ENCODE measurements at regions not wholly inside any gene's neighbourhood (a gene's known extent, or its start where the extent isn't known, plus 50 kb on each side); places are given as distances from the start of the nearest gene placed in this dataset.

DNA sequence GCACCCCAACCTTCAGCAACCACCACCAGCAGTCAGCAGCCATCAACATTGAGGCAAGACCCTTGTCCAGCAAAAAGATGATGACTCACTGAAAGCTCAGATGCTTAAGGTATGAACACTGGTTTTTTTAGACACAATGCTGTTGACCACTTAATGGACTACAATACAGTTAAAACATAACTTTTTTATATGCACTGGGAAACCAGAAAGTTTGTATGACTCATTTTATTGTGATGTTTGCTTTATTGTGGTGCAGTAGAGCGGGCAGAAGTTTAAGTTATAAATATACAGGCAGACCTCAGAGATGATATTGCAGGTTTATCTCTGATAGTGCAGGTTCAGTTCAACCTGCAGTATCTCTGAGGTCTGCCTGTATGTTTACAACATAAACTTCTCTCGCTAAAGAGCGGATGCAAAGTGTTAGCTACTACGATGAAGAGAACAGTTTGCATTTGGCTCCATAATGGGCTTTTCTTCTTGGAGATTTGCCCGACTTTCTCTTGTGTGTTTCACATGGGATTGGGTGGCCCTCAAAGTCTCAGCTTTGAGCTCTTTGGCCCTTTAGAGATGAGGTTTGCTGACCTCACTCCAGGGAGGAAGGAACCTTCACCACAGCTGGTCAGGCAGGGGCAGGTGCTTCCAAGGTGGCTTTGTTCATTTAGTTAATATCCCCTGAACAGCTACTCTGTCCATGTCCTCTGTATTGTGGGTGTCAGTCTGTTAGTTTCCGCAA lies 84.4 kb upstream of the SHH start:
- Histone ChIP-seq H3K27me3 (ENCODE audit: control insufficient read depth, insufficient read depth, low read length) (no peaks in the 10 kb centered on the region), H3K4me1 (ENCODE audit: control insufficient read depth, insufficient read depth, low read length) (no peaks in the 10 kb centered on the region), H3K4me3 (ENCODE audit: low read depth, low read length) (no peak overlapping the region), H3K27ac (ENCODE audit: low read depth, low read length) (no peak overlapping the region), H3K36me3 (ENCODE audit: control insufficient read depth, insufficient read depth, low read length) (no peaks in the 10 kb centered on the region), H3K9me3 (ENCODE audit: control insufficient read depth, insufficient read depth, low read depth, low read length) (peaks cover 18% of the 10 kb centered on the region), H3K9ac (ENCODE audit: low read length) (no peak overlapping the region)

- Histone ChIP-seq H3K4me1 (ENCODE audit: control insufficient read depth, insufficient read depth, low read length) (no peaks in the 10 kb centered on the region), H3K36me3 (ENCODE audit: control insufficient read depth, insufficient read depth, low read length) (no peaks in the 10 kb centered on the region), H3K9ac (ENCODE audit: low read length) (no peak overlapping the region), H3K9me3 (ENCODE audit: control insufficient read depth, insufficient read depth, low read depth, low read length) (peaks cover 16% of the 10 kb centered on the region), H3K27ac (ENCODE audit: low read depth, low read length) (no peak overlapping the region), H3K4me3 (ENCODE audit: low read depth, low read length) (no peak overlapping the region), H3K27me3 (ENCODE audit: control insufficient read depth, insufficient read depth, low read length) (no peaks in the 10 kb centered on the region)
Measured at GRCh38 chr7:155893664-155894063, 81.4 kb upstream of the SHH start.

DNA sequence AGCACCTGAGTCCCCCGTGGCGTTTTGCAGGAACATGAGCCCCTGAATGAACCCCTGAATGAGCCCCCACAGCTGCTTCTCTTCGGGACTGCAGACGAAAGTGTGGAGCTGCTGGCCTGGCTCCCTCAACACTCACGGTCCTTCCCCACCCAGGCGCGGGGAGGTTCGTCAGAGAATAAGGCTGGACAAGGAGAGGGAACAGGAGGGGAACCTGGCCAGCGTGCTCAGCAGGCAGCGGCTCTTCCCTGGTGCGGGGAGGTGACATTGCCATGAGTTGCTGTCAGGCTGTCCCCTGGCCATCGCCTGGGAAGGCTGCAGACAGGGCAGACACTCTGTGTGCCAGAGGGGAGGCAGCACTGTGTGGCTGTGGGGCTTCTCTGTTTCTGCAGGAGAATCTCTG lies 80.9 kb upstream of the SHH start:
- no peak overlapping the region for H3K9ac ChIP-seq (ENCODE audit: low read length)
- H3K4me3 ChIP-seq (ENCODE audit: low read depth, low read length): no peak overlapping the region
- no peaks in the 10 kb centered on the region for H3K4me1 ChIP-seq (ENCODE audit: control insufficient read depth, insufficient read depth, low read length)
- peaks cover 16% of the 10 kb centered on the region for H3K9me3 ChIP-seq (ENCODE audit: control insufficient read depth, insufficient read depth, low read depth, low read length)
- H3K36me3 ChIP-seq (ENCODE audit: control insufficient read depth, insufficient read depth, low read length): no peaks in the 10 kb centered on the region
- no peak overlapping the region for H3K27ac ChIP-seq (ENCODE audit: low read depth, low read length)
- H3K27me3 ChIP-seq (ENCODE audit: control insufficient read depth, insufficient read depth, low read length): no peaks in the 10 kb centered on the region

DNA sequence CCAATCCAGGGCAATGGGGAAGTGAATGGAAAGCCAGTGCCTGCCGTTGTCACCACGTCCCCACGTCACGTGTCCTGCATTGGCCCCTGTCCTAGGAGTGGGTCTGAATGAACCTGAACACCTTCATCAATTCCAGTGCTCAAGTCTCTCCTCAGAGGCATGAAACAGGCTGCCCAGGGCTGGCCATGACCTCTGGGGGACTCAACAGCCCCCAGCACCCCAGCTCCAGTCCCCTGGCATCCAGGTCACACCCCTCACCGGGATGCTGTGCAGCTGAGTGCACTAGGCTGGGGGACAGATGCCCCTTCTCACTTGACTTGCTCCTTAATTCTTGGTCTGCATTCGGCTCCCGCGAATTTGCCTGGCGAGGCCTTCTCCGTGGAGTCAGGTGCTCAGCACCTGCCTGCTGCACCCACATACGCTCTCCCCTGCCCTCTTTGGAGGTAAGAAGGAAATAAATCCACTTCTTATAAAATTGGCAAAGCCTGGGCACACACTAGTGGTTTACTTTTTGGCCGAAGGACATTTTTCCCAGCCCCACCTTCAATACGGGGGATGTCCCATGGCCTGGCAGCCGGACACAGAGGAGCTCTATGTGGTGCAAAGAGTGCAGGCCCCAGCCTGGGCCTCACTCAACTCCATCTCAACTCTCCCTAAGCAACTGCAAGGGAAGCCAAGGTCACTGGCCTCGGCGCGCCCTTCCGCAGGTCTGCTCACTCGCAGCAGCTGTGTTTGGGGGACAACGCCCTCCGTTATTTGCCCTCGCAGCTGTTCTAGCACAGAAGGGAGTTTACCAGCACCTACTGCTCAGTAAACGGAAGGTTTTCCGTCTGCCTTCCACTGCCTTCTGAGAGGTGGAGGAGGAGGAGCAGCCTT lies 77.6 kb upstream of the SHH start:
- Histone ChIP-seq H3K9ac (ENCODE audit: low read length) (no peak overlapping the region), H3K36me3 (ENCODE audit: control insufficient read depth, insufficient read depth, low read length) (no peaks in the 10 kb centered on the region), H3K9me3 (ENCODE audit: control insufficient read depth, insufficient read depth, low read depth, low read length) (peaks cover 16% of the 10 kb centered on the region), H3K4me3 (ENCODE audit: low read depth, low read length) (no peak overlapping the region), H3K27me3 (ENCODE audit: control insufficient read depth, insufficient read depth, low read length) (no peaks in the 10 kb centered on the region), H3K4me1 (ENCODE audit: control insufficient read depth, insufficient read depth, low read length) (peaks cover 7% of the 10 kb centered on the region; the same call in 1 of the 2 replicates), H3K27ac (ENCODE audit: low read depth, low read length) (no peak overlapping the region)

DNA sequence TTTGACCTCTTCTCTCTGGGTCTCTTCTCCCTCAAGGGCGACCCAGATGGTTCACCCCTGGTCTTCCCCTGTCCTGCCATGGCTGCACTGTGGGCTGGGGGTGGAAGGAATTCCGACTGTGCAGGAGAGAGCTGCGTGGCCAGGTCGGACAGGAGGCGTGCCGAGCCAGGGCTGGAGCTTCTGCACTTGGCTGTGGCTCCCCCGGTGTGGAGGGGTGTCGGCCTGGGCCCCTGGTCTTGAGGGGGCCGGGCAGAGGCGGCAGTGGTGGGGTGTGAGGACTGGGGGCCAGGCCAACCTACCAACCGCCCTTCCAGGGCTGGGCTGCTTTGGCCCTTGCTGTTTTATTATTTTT lies 74.9 kb upstream of the SHH start:
- H3K9me3 ChIP-seq (ENCODE audit: control insufficient read depth, insufficient read depth, low read depth, low read length): peaks cover 14% of the 10 kb centered on the region
- no peaks in the 10 kb centered on the region for H3K27me3 ChIP-seq (ENCODE audit: control insufficient read depth, insufficient read depth, low read length)
- no peak overlapping the region for H3K4me3 ChIP-seq (ENCODE audit: low read depth, low read length)
- peaks cover 7% of the 10 kb centered on the region; the same call in 1 of the 2 replicates for H3K4me1 ChIP-seq (ENCODE audit: control insufficient read depth, insufficient read depth, low read length)
- no peak overlapping the region for H3K9ac ChIP-seq (ENCODE audit: low read length)
- H3K27ac ChIP-seq (ENCODE audit: low read depth, low read length): no peak overlapping the region
- no peaks in the 10 kb centered on the region for H3K36me3 ChIP-seq (ENCODE audit: control insufficient read depth, insufficient read depth, low read length)

GRCh38 chr7:155886391-155887173 lies 74.3 kb upstream of the SHH start:
- Histone ChIP-seq H3K36me3 (ENCODE audit: control insufficient read depth, insufficient read depth, low read length) (no peaks in the 10 kb centered on the region), H3K4me3 (ENCODE audit: low read depth, low read length) (no peak overlapping the region), H3K9me3 (ENCODE audit: control insufficient read depth, insufficient read depth, low read depth, low read length) (peaks cover 9% of the 10 kb centered on the region), H3K9ac (ENCODE audit: low read length) (no peak overlapping the region), H3K27ac (ENCODE audit: low read depth, low read length) (no peak overlapping the region), H3K4me1 (ENCODE audit: control insufficient read depth, insufficient read depth, low read length) (peaks cover 7% of the 10 kb centered on the region; the same call in 1 of the 2 replicates), H3K27me3 (ENCODE audit: control insufficient read depth, insufficient read depth, low read length) (no peaks in the 10 kb centered on the region)

DNA sequence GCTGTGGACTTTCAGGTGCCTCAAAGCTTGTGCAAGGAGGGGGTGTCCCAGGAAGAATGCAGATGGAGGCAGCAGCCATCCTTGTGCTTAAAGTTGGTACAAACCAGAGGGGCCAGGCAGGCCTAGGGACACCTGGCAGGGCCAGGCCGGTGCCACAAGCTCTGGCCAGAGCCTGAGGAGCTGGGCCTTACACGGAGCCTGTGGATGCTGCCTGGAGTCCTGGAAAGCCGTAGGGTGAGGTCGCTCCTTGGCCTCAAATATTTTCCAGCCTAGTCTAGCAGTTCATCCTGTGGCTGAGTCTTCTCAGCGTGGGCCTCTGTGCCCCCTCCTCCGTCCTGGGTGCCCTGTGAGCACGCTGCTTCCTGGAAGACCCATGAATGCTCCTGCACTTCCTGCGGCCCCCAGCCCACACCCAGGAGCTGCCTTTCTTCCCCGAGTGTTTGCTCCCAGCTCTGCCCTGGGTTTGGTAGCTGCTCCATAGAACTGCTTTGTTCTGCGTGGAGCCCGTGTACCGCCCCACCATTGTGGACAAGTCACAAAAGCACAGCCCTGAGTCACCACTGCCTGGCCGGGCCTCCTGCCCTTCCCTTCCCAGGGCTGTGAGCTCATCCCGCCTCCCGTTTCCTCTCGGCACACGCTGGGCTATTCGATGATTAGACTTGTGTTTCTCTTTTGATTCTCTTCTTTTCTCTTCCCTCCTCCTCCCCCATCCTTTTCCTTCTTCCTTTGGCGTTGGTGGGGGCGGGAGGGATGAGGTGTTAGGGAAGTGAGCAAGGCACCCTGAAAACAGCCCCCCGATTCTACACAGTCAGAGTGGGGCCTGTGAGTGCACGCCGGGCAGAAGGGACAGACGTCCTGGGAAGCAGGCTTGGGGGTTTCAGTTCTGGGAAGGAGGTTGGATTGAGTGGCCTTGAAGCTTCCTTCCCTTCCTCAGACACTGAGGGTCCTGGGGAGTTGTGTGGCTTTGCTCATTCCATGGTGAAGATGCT lies 73.2 kb upstream of the SHH start:
- Histone ChIP-seq H3K4me3 (ENCODE audit: low read depth, low read length) (no peak overlapping the region), H3K4me1 (ENCODE audit: control insufficient read depth, insufficient read depth, low read length) (peaks cover 7% of the 10 kb centered on the region; the same call in 1 of the 2 replicates), H3K36me3 (ENCODE audit: control insufficient read depth, insufficient read depth, low read length) (no peaks in the 10 kb centered on the region), H3K9ac (ENCODE audit: low read length) (no peak overlapping the region), H3K27me3 (ENCODE audit: control insufficient read depth, insufficient read depth, low read length) (no peaks in the 10 kb centered on the region), H3K9me3 (ENCODE audit: control insufficient read depth, insufficient read depth, low read depth, low read length) (no peaks in the 10 kb centered on the region), H3K27ac (ENCODE audit: low read depth, low read length) (no peak overlapping the region)

- no peaks in the 10 kb centered on the region for H3K9me3 ChIP-seq (ENCODE audit: control insufficient read depth, insufficient read depth, low read depth, low read length)
- no peaks in the 10 kb centered on the region for H3K27me3 ChIP-seq (ENCODE audit: control insufficient read depth, insufficient read depth, low read length)
- H3K27ac ChIP-seq (ENCODE audit: low read depth, low read length): no peak overlapping the region
- peaks cover 7% of the 10 kb centered on the region; the same call in 1 of the 2 replicates for H3K4me1 ChIP-seq (ENCODE audit: control insufficient read depth, insufficient read depth, low read length)
- H3K36me3 ChIP-seq (ENCODE audit: control insufficient read depth, insufficient read depth, low read length): no peaks in the 10 kb centered on the region
- H3K9ac ChIP-seq (ENCODE audit: low read length): no peak overlapping the region
- H3K4me3 ChIP-seq (ENCODE audit: low read depth, low read length): no peak overlapping the region
Measured at GRCh38 chr7:155884225-155885166, 72.2 kb upstream of the SHH start.

GRCh38 chr7:155883491-155884224 lies 71.4 kb upstream of the SHH start:
- Histone ChIP-seq H3K27me3 (ENCODE audit: control insufficient read depth, insufficient read depth, low read length) (no peaks in the 10 kb centered on the region), H3K4me1 (ENCODE audit: control insufficient read depth, insufficient read depth, low read length) (peaks cover 7% of the 10 kb centered on the region; the same call in 1 of the 2 replicates), H3K4me3 (ENCODE audit: low read depth, low read length) (no peak overlapping the region), H3K9me3 (ENCODE audit: control insufficient read depth, insufficient read depth, low read depth, low read length) (no peaks in the 10 kb centered on the region), H3K9ac (ENCODE audit: low read length) (no peak overlapping the region), H3K27ac (ENCODE audit: low read depth, low read length) (no peak overlapping the region), H3K36me3 (ENCODE audit: control insufficient read depth, insufficient read depth, low read length) (no peaks in the 10 kb centered on the region)

Measured in HUES6 (cell line).